ENCODE measurements at regions not wholly inside any gene's neighbourhood (a gene's known extent, or its start where the extent isn't known, plus 50 kb on each side); places are given as distances from the start of the nearest gene placed in this dataset.

DNA sequence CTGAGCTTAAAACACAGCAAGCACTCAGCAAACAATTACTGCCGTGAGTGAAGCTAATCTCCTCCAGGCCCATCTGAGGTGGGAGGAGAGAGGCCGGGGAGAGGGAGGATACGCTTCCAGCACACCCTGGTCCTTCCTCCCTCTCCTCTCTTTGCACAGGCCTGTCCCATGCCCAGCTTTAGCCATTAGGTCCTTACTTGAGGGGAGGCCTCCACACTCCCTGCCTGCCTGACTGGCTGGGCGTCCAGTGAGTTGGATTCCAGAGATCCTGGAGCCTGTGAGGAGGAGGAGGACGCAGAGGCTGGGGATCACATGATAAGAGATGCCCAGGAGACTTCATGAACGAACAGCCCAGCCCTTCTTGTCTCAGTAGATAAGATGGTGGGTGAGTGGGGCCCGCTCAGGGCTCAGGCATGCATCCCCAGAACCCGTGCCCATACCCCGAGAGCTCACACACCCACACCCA is 65.1 kb upstream of the NCOR2 start:
- TF ChIP-seq, protein P1, sequence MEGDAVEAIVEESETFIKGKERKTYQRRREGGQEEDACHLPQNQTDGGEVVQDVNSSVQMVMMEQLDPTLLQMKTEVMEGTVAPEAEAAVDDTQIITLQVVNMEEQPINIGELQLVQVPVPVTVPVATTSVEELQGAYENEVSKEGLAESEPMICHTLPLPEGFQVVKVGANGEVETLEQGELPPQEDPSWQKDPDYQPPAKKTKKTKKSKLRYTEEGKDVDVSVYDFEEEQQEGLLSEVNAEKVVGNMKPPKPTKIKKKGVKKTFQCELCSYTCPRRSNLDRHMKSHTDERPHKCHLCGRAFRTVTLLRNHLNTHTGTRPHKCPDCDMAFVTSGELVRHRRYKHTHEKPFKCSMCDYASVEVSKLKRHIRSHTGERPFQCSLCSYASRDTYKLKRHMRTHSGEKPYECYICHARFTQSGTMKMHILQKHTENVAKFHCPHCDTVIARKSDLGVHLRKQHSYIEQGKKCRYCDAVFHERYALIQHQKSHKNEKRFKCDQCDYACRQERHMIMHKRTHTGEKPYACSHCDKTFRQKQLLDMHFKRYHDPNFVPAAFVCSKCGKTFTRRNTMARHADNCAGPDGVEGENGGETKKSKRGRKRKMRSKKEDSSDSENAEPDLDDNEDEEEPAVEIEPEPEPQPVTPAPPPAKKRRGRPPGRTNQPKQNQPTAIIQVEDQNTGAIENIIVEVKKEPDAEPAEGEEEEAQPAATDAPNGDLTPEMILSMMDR (IDR thresholded peaks at IDR 0.05), result no peak
- TF ChIP-seq FOXJ3 (CRISPR knock-in tag; IDR thresholded peaks at IDR 0.05; ENCODE audit: borderline replicate concordance), result no peak

Data from WTC11 (cell line).